Esophagus muscularis mucosa (tissue), 4 donors: ENCODE measurements at regions not wholly inside any gene's neighbourhood (a gene's known extent, or its start where the extent isn't known, plus 50 kb on each side); places are given as distances from the start of the nearest gene placed in this dataset.

ENCODE experiments used
- DNase-seq: peaks from one replicate; pipeline ENCODE4 v3.0.0-alpha.2; 2017; ENCODE audit errors: extremely low spot score
- H3K27ac ChIP-seq, 4 donors: fragments of 200-600 bp; sonication (generic); replicated peaks in 1 of 4; 1 replicate in 3 of 4; 2 replicates in 1 of 4; pipeline ENCODE4 v1.5.1; 2016 to 2019; ENCODE audit warnings: mild to moderate bottlenecking in 1 of 4
- H3K27me3 ChIP-seq, 4 donors: fragments of 200-600 bp; sonication (generic); one replicate each; pipeline versions ENCODE4 v1.5.1 to v1.6.0; 2016 to 2019
- H3K36me3 ChIP-seq, 4 donors: fragments of 200-600 bp; sonication (generic); one replicate each; pipeline ENCODE4 v1.5.1; 2016 to 2019
- H3K4me1 ChIP-seq, 4 donors: fragments of 200-600 bp; sonication (generic); one replicate each; pipeline ENCODE4 v1.5.1; 2016 to 2019
- H3K4me3 ChIP-seq, 4 donors: fragments of 200-600 bp; sonication (generic); 1 replicate in 2 of 4; 2 replicates in 2 of 4; pipeline ENCODE4 v1.5.1; 2016 to 2019; ENCODE audit warnings: mild to moderate bottlenecking in 4 of 4, moderate library complexity in 1 of 4
- H3K9me3 ChIP-seq, 4 donors: fragments of 200-600 bp; sonication (generic); 1 replicate in 3 of 4; 2 replicates in 1 of 4; pipeline ENCODE4 v1.5.1; 2016 to 2019
- CTCF ChIP-seq, 3 experiments: fragments of 200-600 bp in 2 of 3; fragments of 450-650 bp in 1 of 3; sonication (generic) in 2 of 3; IDR thresholded peaks; one replicate each; pipeline ENCODE4 v1.5.1; 2017 to 2019; ENCODE audit warnings: antibody characterized with exemption in 3 of 3, mild to moderate bottlenecking in 2 of 3, moderate library complexity in 1 of 3
- EP300 ChIP-seq: sonication (generic); formaldehyde crosslinking; IDR thresholded peaks from one replicate; pipeline ENCODE4 v1.6.1; 2017; ENCODE audit warnings: antibody characterized with exemption
- POLR2A ChIP-seq: fragments of 450-650 bp; IDR thresholded peaks from one replicate; pipeline ENCODE4 v1.6.1; 2017; ENCODE audit warnings: antibody characterized with exemption, moderate library complexity, mild to moderate bottlenecking, low read depth
- POLR2AphosphoS5 ChIP-seq, 2 donors: sonication (generic); formaldehyde crosslinking; IDR thresholded peaks; one replicate each; pipeline ENCODE4 v1.6.1; 2017; ENCODE audit warnings: antibody characterized with exemption in 2 of 2
- WGBS: methylation state at CpG from one replicate; pipeline ENCODE4 v1.1.5; 2018; 5-methylcytosine and 5-hydroxymethylcytosine counted together
- intact Hi-C: fragments of 100-400 bp; cut with DNase I; formaldehyde crosslinking; loops from one replicate; pipeline ENCODE4 v1.15.1; 2023

- no peaks in the 10 kb centered on the region for H3K36me3 ChIP-seq
- intact Hi-C loops, result no loop called here
- no peaks in the 10 kb centered on the region for H3K9me3 ChIP-seq
- no peak for DNase-seq
- no peaks in the 10 kb centered on the region for H3K27me3 ChIP-seq
- no peak overlapping the region for H3K4me3 ChIP-seq
- 84% methylated on average over 2 of the region's 2 CpGs for WGBS
- TF ChIP-seq POLR2A (no peak), CTCF (IDR thresholded peaks at IDR 0.05) (no peak), POLR2AphosphoS5 (IDR thresholded peaks at IDR 0.05) (no peak), EP300 (no peak)
- H3K4me1 ChIP-seq, result peaks cover 0 to 24% (median 22%) of the 10 kb centered on the region in 4 donors
- no peak overlapping the region for H3K27ac ChIP-seq
These were observed 117.1 kb upstream of the TANK start for GRCh38 chr2:161042990-161043625.

GRCh38 chr2:161044095-161044865, 115.9 kb upstream of the TANK start:
- 39% methylated on average over 6 of the region's 6 CpGs for WGBS
- H3K27ac ChIP-seq, result peak overlapping the region in 2 of 4 donors; percentile 5 to 38
- no peak for DNase-seq

GRCh38 chr2:161044921-161045320, 115.3 kb upstream of the TANK start:
- intact Hi-C loops, result no loop called here
- Histone ChIP-seq H3K4me1 (peaks cover 0 to 24% (median 22%) of the 10 kb centered on the region in 4 donors), H3K4me3 (no peak overlapping the region), H3K36me3 (no peaks in the 10 kb centered on the region), H3K27me3 (no peaks in the 10 kb centered on the region), H3K27ac (peak overlapping the region in 2 of 4 donors; percentile 5 to 38), H3K9me3 (no peaks in the 10 kb centered on the region)
- TF ChIP-seq EP300 (no peak), POLR2A (no peak), CTCF (IDR thresholded peaks at IDR 0.05) (no peak), POLR2AphosphoS5 (IDR thresholded peaks at IDR 0.05) (no peak)
- 82% methylated on average over 1 of the region's 1 CpG for WGBS
- DNase-seq, result no peak

More at GRCh38 chr2:161044095-161044865, 115.9 kb upstream of the TANK start:
- Histone ChIP-seq H3K4me1 (peaks cover 0 to 24% (median 22%) of the 10 kb centered on the region in 4 donors), H3K4me3 (no peak overlapping the region), H3K9me3 (no peaks in the 10 kb centered on the region), H3K27me3 (no peaks in the 10 kb centered on the region), H3K36me3 (no peaks in the 10 kb centered on the region)
- intact Hi-C loops, result no loop called here
- no peak for TF ChIP-seq POLR2A
- no peak for TF ChIP-seq CTCF (IDR thresholded peaks at IDR 0.05)
- no peak for TF ChIP-seq EP300
- TF ChIP-seq POLR2AphosphoS5 (IDR thresholded peaks at IDR 0.05), result no peak

GRCh38 chr2:161045726-161046125, 114.5 kb upstream of the TANK start:
- H3K9me3 ChIP-seq, result no peaks in the 10 kb centered on the region
- no peak for DNase-seq
- H3K27ac ChIP-seq, result no peak overlapping the region
- TF ChIP-seq POLR2A (no peak), EP300 (no peak), POLR2AphosphoS5 (IDR thresholded peaks at IDR 0.05) (no peak), CTCF (IDR thresholded peaks at IDR 0.05) (no peak)
- intact Hi-C loops, result no loop called here
- peaks cover 0 to 24% (median 22%) of the 10 kb centered on the region in 4 donors for H3K4me1 ChIP-seq
- WGBS, result 83% methylated on average over 1 of the region's 1 CpG
- no peak overlapping the region for H3K4me3 ChIP-seq
- no peaks in the 10 kb centered on the region for H3K27me3 ChIP-seq
- no peaks in the 10 kb centered on the region for H3K36me3 ChIP-seq
